HepG2 (cell line): ENCODE measurements at regions not wholly inside any gene's neighbourhood (a gene's known extent, or its start where the extent isn't known, plus 50 kb on each side); places are given as distances from the start of the nearest gene placed in this dataset.

Experiments
- ATAC-seq: fragments of 200-7000 bp; cut with Tn5 transposase; 3 replicates; pipeline ENCODE4 v1.9.1; 2020; ENCODE audit warnings: mild to moderate bottlenecking, moderate library complexity
- BruUV-seq: library from RNA; stranded (reverse); fragments of 400-500 nt; replicated peaks from 2 replicates; lab custom pipeline; 2021; lab: Mats Ljungman, UMichigan
- CTCF ChIA-PET: fragments of 300-600 bp; formaldehyde crosslinking; extraction: SDS; loops from one replicate; lab custom pipeline; 2021; ENCODE audit warnings: low total read pairs, inconsistent platforms, low intra/inter-chr PET ratio; lab: Yijun Ruan, JAX
- POLR2A ChIA-PET: fragments of 350-600 bp; sonication (Branson Sonifier 250); formaldehyde crosslinking; loops from one replicate; lab custom pipeline; 2020; ENCODE audit warnings: antibody characterized with exemption, inconsistent platforms; lab: Yijun Ruan, JAX
- DNase-seq: peaks from one replicate; pipeline ENCODE4 v3.0.0-alpha.2; 2015; ENCODE audit warnings: low spot score
- FAIRE-seq: peaks from 3 replicates; lab custom pipeline; 2011; peaks lifted over from hg19 to GRCh38; lab: Jason Lieb, UNC
- H2AFZ ChIP-seq: one replicate; pipeline ENCODE4 v1.6.1; 2011; ENCODE audit warnings: low read length, inconsistent platforms
- H3K27ac ChIP-seq: fragments of 300-600 bp; 3 replicates; pipeline ENCODE4 v1.8.0; 2011; ENCODE audit warnings: mixed run types, mild to moderate bottlenecking, mixed read lengths, low read length, inconsistent platforms; ENCODE audit not compliant: insufficient read depth; ENCODE audit errors: extremely low read length
- H3K27me3 ChIP-seq, 2 experiments: fragments of 200-600 bp in 1 of 2; 2 replicates in 1 of 2; 3 replicates in 1 of 2; pipeline versions ENCODE4 v1.6.0 to v1.8.0; 2011; ENCODE audit warnings: low read length in 2 of 2, mild to moderate bottlenecking in 2 of 2, moderate library complexity in 2 of 2, inconsistent platforms in 1 of 2; ENCODE audit not compliant: insufficient read depth in 2 of 2, control insufficient read depth in 1 of 2
- H3K36me3 ChIP-seq, 2 experiments: fragments of 200-600 bp in 1 of 2; replicated peaks in 1 of 2; 2 replicates in 1 of 2; 3 replicates in 1 of 2; pipeline versions ENCODE4 v1.5.1 to v1.8.0; 2011; ENCODE audit warnings: low read length in 2 of 2, inconsistent platforms in 1 of 2; ENCODE audit not compliant: insufficient read depth in 2 of 2, control insufficient read depth in 1 of 2
- H3K4me1 ChIP-seq: 2 replicates; pipeline ENCODE4 v1.5.1; 2012; ENCODE audit warnings: low read length, inconsistent platforms; ENCODE audit not compliant: insufficient read depth
- H3K4me2 ChIP-seq: 2 replicates; pipeline ENCODE4 v1.6.0; 2011; ENCODE audit warnings: low read depth, low read length, inconsistent platforms
- H3K4me3 ChIP-seq, 3 experiments: fragments of 200-600 bp in 1 of 3; sonication (generic), shearing (Covaris generic) in 1 of 3; replicated peaks in 1 of 3; 2 replicates each; pipeline ENCODE4 v1.5.1; 2011 to 2016; ENCODE audit warnings: low read length in 3 of 3, inconsistent platforms in 2 of 3, low read depth in 2 of 3, mild to moderate bottlenecking in 2 of 3, control low read depth in 1 of 3, mixed read lengths in 1 of 3; ENCODE audit not compliant: insufficient read depth in 1 of 3
- H3K79me2 ChIP-seq: one replicate; pipeline ENCODE4 v1.6.1; 2011; ENCODE audit warnings: low read length, inconsistent platforms; ENCODE audit not compliant: insufficient read depth
- H3K9ac ChIP-seq: 2 replicates; pipeline ENCODE4 v1.6.0; 2011; ENCODE audit warnings: mild to moderate bottlenecking, low read depth, low read length, inconsistent platforms; ENCODE audit not compliant: insufficient read depth
- H3K9me3 ChIP-seq: 2 replicates; pipeline ENCODE4 v1.5.1; 2012; ENCODE audit warnings: mild to moderate bottlenecking, low read length
- H4K20me1 ChIP-seq: 2 replicates; pipeline ENCODE4 v1.6.0; 2011; ENCODE audit warnings: inconsistent platforms, mild to moderate bottlenecking, low read length, moderate library complexity; ENCODE audit not compliant: insufficient read depth
- CREM ChIP-seq, 2 experiments: sonication (generic) in 1 of 2; formaldehyde crosslinking in 1 of 2; IDR thresholded peaks; 2 replicates each; pipeline versions ENCODE4 v1.4.0 to v1.6.1; 2016 to 2020; ENCODE audit warnings: antibody characterized with exemption in 1 of 2, mild to moderate bottlenecking in 1 of 2, missing genetic modification reagents in 1 of 2
- EP300 ChIP-seq, 3 experiments: sonication (generic) in 1 of 3; formaldehyde crosslinking in 1 of 3; IDR thresholded peaks; 2 replicates each; pipeline versions ENCODE4 v1.5.1 to v1.6.1; 2011 to 2020; ENCODE audit warnings: low read depth in 2 of 3, low read length in 2 of 3, borderline replicate concordance in 1 of 3, improper control_type of control experiment in 1 of 3, mild to moderate bottlenecking in 1 of 3, missing genetic modification reagents in 1 of 3, moderate library complexity in 1 of 3
- HNRNPH1 ChIP-seq: fragments of 200-400 bp; formaldehyde crosslinking; optimal IDR thresholded peaks from 2 replicates; pipeline ENCODE3; 2017; ENCODE audit warnings: mild to moderate bottlenecking, low read depth, low read length
- MTA1 ChIP-seq: sonication (generic); formaldehyde crosslinking; IDR thresholded peaks from 2 replicates; pipeline ENCODE4 v1.4.0; 2020; ENCODE audit warnings: missing genetic modification reagents, mild to moderate bottlenecking, borderline replicate concordance
- SAFB2 ChIP-seq: sonication (generic); formaldehyde crosslinking; IDR thresholded peaks from 2 replicates; pipeline ENCODE4 v1.5.1; 2020; ENCODE audit warnings: missing genetic modification reagents, low read depth, mild to moderate bottlenecking, borderline replicate concordance
- TCF12 ChIP-seq, 2 experiments: fragments of 450-650 bp in 1 of 2; sonication (generic) in 1 of 2; formaldehyde crosslinking in 1 of 2; IDR thresholded peaks; 2 replicates each; pipeline versions ENCODE4 v1.6.1 to v1.8.0; 2017 to 2022; ENCODE audit warnings: antibody characterized with exemption in 1 of 2, mild to moderate bottlenecking in 1 of 2, missing genetic modification reagents in 1 of 2, moderate library complexity in 1 of 2
- TOE1 ChIP-seq: sonication (generic); formaldehyde crosslinking; IDR thresholded peaks from 2 replicates; pipeline ENCODE4 v1.4.0; 2020; ENCODE audit warnings: mild to moderate bottlenecking, missing genetic modification reagents
- ZEB1 ChIP-seq: IDR thresholded peaks from 2 replicates; pipeline ENCODE4 v1.6.1; 2012; ENCODE audit warnings: mild to moderate bottlenecking, low read depth, inconsistent platforms; ENCODE audit not compliant: insufficient replicate concordance
- ZFP36L1 ChIP-seq: sonication (generic); formaldehyde crosslinking; IDR thresholded peaks from 2 replicates; pipeline ENCODE4 v1.8.0; 2022; ENCODE audit warnings: mild to moderate bottlenecking, missing genetic modification reagents, moderate library complexity
- ZKSCAN8 ChIP-seq: IDR thresholded peaks from 2 replicates; pipeline ENCODE4 v1.6.1; 2016; ENCODE audit warnings: borderline replicate concordance, missing genetic modification reagents, missing compliant biosample characterization
- ZNF549 ChIP-seq: sonication (generic); formaldehyde crosslinking; IDR thresholded peaks from 2 replicates; pipeline ENCODE4 v1.5.0; 2020; ENCODE audit warnings: missing genetic modification reagents
- ZNF775 ChIP-seq: sonication (generic); formaldehyde crosslinking; IDR thresholded peaks from 2 replicates; pipeline ENCODE4 v1.4.0; 2020; ENCODE audit warnings: missing genetic modification reagents, mild to moderate bottlenecking, moderate library complexity, borderline replicate concordance
- WGBS: methylation state at CpG from one replicate; pipeline ENCODE4 v1.1.6; 2017; ENCODE audit warnings: low lambda C conversion rate; 5-methylcytosine and 5-hydroxymethylcytosine counted together
- in situ Hi-C: cut with HindIII; loops from 2 replicates; pipeline ENCODE4 v1.10.0; 2017; ENCODE audit warnings: low pct_unique_long_range_greater_than_20kb; ENCODE audit not compliant: extremely low pct_ligation_motif_present
- intact Hi-C: fragments of 100-400 bp; cut with micrococcal nuclease; formaldehyde crosslinking; loops from one replicate; pipeline ENCODE4 v1.10.0; 2022; ENCODE audit not compliant: unreplicated experiment
- TF ChIP-seq, protein P1 (sequence below): fragments of 450-650 bp; IDR thresholded peaks from 2 replicates; pipeline ENCODE4 v1.6.1; 2017
- TF ChIP-seq, protein P2 (sequence below): sonication (generic); formaldehyde crosslinking; IDR thresholded peaks from 2 replicates; pipeline ENCODE4 v1.8.1; 2023; ENCODE audit warnings: missing genetic modification reagents, inconsistent platforms, borderline replicate concordance
- TF ChIP-seq, protein P3 (sequence below): IDR thresholded peaks from 2 replicates; pipeline ENCODE4 v1.6.1; 2016; ENCODE audit warnings: low read depth, control low read depth
- TF ChIP-seq, protein P4 (sequence below): sonication (generic); formaldehyde crosslinking; IDR thresholded peaks from 2 replicates; pipeline ENCODE4 v1.4.0; 2020; ENCODE audit warnings: mild to moderate bottlenecking, missing genetic modification reagents

DNA sequence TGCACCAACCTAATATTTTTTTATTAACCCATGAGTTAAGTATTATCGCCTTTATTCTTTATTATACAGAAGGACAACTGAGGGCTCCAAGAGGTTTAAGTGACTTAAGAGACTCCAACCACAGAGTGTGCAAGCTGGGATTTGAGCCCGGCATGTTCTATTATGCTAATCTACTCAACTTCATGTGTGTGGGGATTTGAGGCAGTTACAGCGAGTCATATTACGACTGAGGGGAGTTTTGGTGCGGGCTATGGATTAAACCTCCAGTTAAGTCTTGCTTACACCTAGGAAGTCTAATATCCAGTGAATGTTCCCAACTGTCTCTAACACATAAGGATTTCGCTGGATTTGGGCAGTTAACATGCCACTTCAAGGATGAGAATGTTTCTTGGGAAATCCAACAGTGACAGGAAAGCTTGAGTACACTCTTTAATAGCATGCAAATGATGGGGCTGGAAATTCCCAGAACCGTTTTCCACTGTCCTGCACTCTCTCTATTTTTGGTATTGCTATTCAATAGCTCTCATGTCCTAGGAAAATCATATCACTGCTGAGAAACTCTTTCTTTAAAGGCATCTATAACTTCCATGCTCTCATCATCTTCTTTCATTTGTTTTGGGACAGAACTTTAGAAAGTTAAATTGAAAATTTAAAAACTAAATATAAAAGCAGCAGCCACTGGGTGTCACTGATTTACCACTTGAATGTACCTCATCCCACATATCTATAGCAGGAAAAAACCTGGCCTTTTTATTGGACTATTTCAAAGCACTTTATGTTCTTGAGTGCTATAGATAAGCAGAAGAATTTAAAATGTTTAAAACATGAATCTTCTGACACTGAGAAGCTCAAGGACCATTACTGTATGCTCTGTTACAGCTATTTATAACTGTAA lies 165.1 kb upstream of the TTC29 start:
- H3K27me3 ChIP-seq: no peaks in the 10 kb centered on the region
- no peak overlapping the region for H2AFZ ChIP-seq
- BruUV-seq: no TSS peak
- 29% methylated on average over 7 of the region's 7 CpGs for WGBS
- no peak overlapping the region for H3K9ac ChIP-seq
- ChIA-PET POLR2A (no interaction called here), CTCF (no interaction called here)
- no peaks in the 10 kb centered on the region for H4K20me1 ChIP-seq
- TF ChIP-seq HNRNPH1: no peak
- TF ChIP-seq ZEB1: no peak
- no peak for TF ChIP-seq ZKSCAN8
- no peak for TF ChIP-seq ZFP36L1 (CRISPR knock-in tag)
- no peak for TF ChIP-seq TCF12 (IDR thresholded peaks at IDR 0.05)
- no peak for TF ChIP-seq TCF12 (CRISPR knock-in tag; IDR thresholded peaks at IDR 0.05)
- TF ChIP-seq TOE1 (CRISPR knock-in tag): no peak
- no peak for TF ChIP-seq MTA1 (CRISPR knock-in tag)
- TF ChIP-seq, protein P1, sequence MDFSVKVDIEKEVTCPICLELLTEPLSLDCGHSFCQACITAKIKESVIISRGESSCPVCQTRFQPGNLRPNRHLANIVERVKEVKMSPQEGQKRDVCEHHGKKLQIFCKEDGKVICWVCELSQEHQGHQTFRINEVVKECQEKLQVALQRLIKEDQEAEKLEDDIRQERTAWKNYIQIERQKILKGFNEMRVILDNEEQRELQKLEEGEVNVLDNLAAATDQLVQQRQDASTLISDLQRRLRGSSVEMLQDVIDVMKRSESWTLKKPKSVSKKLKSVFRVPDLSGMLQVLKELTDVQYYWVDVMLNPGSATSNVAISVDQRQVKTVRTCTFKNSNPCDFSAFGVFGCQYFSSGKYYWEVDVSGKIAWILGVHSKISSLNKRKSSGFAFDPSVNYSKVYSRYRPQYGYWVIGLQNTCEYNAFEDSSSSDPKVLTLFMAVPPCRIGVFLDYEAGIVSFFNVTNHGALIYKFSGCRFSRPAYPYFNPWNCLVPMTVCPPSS: no peak
- TF ChIP-seq CREM (IDR thresholded peaks at IDR 0.05): no peak
- TF ChIP-seq CREM (CRISPR knock-in tag; IDR thresholded peaks at IDR 0.05): no peak
- TF ChIP-seq, protein P2, sequence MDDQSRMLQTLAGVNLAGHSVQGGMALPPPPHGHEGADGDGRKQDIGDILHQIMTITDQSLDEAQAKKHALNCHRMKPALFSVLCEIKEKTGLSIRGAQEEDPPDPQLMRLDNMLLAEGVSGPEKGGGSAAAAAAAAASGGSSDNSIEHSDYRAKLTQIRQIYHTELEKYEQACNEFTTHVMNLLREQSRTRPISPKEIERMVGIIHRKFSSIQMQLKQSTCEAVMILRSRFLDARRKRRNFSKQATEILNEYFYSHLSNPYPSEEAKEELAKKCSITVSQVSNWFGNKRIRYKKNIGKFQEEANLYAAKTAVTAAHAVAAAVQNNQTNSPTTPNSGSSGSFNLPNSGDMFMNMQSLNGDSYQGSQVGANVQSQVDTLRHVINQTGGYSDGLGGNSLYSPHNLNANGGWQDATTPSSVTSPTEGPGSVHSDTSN (CRISPR knock-in tag): no peak
- no peak for TF ChIP-seq SAFB2
- TF ChIP-seq ZNF775 (CRISPR knock-in tag): no peak
- TF ChIP-seq, protein P3, sequence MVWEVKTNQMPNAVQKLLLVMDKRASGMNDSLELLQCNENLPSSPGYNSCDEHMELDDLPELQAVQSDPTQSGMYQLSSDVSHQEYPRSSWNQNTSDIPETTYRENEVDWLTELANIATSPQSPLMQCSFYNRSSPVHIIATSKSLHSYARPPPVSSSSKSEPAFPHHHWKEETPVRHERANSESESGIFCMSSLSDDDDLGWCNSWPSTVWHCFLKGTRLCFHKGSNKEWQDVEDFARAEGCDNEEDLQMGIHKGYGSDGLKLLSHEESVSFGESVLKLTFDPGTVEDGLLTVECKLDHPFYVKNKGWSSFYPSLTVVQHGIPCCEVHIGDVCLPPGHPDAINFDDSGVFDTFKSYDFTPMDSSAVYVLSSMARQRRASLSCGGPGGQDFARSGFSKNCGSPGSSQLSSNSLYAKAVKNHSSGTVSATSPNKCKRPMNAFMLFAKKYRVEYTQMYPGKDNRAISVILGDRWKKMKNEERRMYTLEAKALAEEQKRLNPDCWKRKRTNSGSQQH (CRISPR knock-in tag): no peak
- no peak for TF ChIP-seq ZNF549 (CRISPR knock-in tag)
- TF ChIP-seq EP300 (IDR thresholded peaks at IDR 0.05; ENCODE audit: low read depth in 2 of 2, low read length in 2 of 2): no peak
- no peak for TF ChIP-seq EP300 (CRISPR knock-in tag; IDR thresholded peaks at IDR 0.05; ENCODE audit: borderline replicate concordance)
- TF ChIP-seq, protein P4, sequence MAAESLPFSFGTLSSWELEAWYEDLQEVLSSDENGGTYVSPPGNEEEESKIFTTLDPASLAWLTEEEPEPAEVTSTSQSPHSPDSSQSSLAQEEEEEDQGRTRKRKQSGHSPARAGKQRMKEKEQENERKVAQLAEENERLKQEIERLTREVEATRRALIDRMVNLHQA (CRISPR knock-in tag): no peak
- DNase-seq: no peak
- intact Hi-C loops: no loop called here
- no peak for FAIRE-seq
- no peaks in the 10 kb centered on the region for H3K79me2 ChIP-seq
- no peak overlapping the region for H3K4me2 ChIP-seq
- no peak overlapping the region for H3K27ac ChIP-seq
- H3K4me3 ChIP-seq: no peak overlapping the region
- no peaks in the 10 kb centered on the region for H3K4me1 ChIP-seq
- no peaks in the 10 kb centered on the region for H3K9me3 ChIP-seq
- in situ Hi-C loops: no loop called here
- no peaks in the 10 kb centered on the region for H3K36me3 ChIP-seq
- ATAC-seq: no peak
